ENCODE measurements at regions not wholly inside any gene's neighbourhood (a gene's known extent, or its start where the extent isn't known, plus 50 kb on each side); places are given as distances from the start of the nearest gene placed in this dataset.

DNA sequence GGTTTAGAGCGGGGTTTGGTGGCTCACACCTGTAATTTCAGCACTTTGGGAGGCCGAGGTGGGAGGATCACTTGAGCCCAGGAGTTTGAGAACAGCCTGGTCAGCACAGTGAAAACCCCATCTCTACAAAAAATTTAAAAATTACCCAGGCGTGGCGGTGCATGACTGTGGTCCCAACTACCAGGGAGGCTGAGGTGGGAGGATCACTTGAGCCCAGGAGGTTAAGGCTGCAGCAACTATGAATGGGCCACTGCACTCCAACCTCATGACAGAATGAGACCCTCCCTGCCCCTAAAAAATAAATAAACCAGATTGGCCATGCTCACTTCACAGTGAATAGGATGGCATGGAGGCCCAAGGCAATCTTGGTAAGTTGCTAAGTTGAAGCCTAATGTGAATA is 168.9 kb downstream of the RHOU start:
- no TSS peak for BruUV-seq (replicated peaks)
- intact Hi-C loops (cut with micrococcal nuclease; ENCODE audit: unreplicated experiment), result no loop called here
- Histone ChIP-seq H3K36me3 (ENCODE audit: insufficient read depth, low read length, poor library complexity, severe bottlenecking) (no peaks in the 10 kb centered on the region), H3K27ac (ENCODE audit: low read depth, low read length, poor library complexity, severe bottlenecking) (no peak overlapping the region), H3K4me1 (ENCODE audit: insufficient read depth, low read length, poor library complexity, severe bottlenecking) (peaks cover 13% of the 10 kb centered on the region), H3K9me3 (ENCODE audit: low read depth, low read length, poor library complexity, severe bottlenecking) (no peaks in the 10 kb centered on the region), H3K4me3 (ENCODE audit: low read depth, low read length, poor library complexity, severe bottlenecking) (no peak overlapping the region), H3K27me3 (replicated peaks; ENCODE audit: insufficient read depth, low read depth, low read length, poor library complexity) (no peaks in the 10 kb centered on the region)
- ChIA-PET CTCF (no interaction called here), POLR2A (ENCODE audit: low non-redundant PET) (no interaction called here)
- no peak for DNase-seq (ENCODE audit: low spot score)
- TF ChIP-seq, protein P1, sequence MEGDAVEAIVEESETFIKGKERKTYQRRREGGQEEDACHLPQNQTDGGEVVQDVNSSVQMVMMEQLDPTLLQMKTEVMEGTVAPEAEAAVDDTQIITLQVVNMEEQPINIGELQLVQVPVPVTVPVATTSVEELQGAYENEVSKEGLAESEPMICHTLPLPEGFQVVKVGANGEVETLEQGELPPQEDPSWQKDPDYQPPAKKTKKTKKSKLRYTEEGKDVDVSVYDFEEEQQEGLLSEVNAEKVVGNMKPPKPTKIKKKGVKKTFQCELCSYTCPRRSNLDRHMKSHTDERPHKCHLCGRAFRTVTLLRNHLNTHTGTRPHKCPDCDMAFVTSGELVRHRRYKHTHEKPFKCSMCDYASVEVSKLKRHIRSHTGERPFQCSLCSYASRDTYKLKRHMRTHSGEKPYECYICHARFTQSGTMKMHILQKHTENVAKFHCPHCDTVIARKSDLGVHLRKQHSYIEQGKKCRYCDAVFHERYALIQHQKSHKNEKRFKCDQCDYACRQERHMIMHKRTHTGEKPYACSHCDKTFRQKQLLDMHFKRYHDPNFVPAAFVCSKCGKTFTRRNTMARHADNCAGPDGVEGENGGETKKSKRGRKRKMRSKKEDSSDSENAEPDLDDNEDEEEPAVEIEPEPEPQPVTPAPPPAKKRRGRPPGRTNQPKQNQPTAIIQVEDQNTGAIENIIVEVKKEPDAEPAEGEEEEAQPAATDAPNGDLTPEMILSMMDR (conservative IDR thresholded peaks at IDR 0.05; ENCODE audit: low read depth, low read length), result no peak
- TF ChIP-seq EZH2 (IDR thresholded peaks at IDR 0.05; ENCODE audit: borderline replicate concordance, low read depth, low read length, poor library complexity, severe bottlenecking), result no peak

GRCh38 chr1:228905701-228906101 is 170.4 kb downstream of the RHOU start:
- Histone ChIP-seq H3K27ac (ENCODE audit: low read depth, low read length, poor library complexity, severe bottlenecking) (no peak overlapping the region), H3K36me3 (ENCODE audit: insufficient read depth, low read length, poor library complexity, severe bottlenecking) (no peaks in the 10 kb centered on the region), H3K4me1 (ENCODE audit: insufficient read depth, low read length, poor library complexity, severe bottlenecking) (peaks cover 13% of the 10 kb centered on the region), H3K9me3 (ENCODE audit: low read depth, low read length, poor library complexity, severe bottlenecking) (no peaks in the 10 kb centered on the region), H3K4me3 (ENCODE audit: low read depth, low read length, poor library complexity, severe bottlenecking) (no peak overlapping the region), H3K27me3 (replicated peaks; ENCODE audit: insufficient read depth, low read depth, low read length, poor library complexity) (no peaks in the 10 kb centered on the region)
- DNase-seq (ENCODE audit: low spot score), result no peak
- intact Hi-C loops (cut with micrococcal nuclease; ENCODE audit: unreplicated experiment), result no loop called here
- BruUV-seq (replicated peaks), result no TSS peak
- ChIA-PET POLR2A (ENCODE audit: low non-redundant PET) (no interaction called here), CTCF (no interaction called here)
- TF ChIP-seq EZH2 (IDR thresholded peaks at IDR 0.05; ENCODE audit: borderline replicate concordance, low read depth, low read length, poor library complexity, severe bottlenecking), result no peak
- TF ChIP-seq, protein P1 (conservative IDR thresholded peaks at IDR 0.05; ENCODE audit: low read depth, low read length), result no peak

DNA sequence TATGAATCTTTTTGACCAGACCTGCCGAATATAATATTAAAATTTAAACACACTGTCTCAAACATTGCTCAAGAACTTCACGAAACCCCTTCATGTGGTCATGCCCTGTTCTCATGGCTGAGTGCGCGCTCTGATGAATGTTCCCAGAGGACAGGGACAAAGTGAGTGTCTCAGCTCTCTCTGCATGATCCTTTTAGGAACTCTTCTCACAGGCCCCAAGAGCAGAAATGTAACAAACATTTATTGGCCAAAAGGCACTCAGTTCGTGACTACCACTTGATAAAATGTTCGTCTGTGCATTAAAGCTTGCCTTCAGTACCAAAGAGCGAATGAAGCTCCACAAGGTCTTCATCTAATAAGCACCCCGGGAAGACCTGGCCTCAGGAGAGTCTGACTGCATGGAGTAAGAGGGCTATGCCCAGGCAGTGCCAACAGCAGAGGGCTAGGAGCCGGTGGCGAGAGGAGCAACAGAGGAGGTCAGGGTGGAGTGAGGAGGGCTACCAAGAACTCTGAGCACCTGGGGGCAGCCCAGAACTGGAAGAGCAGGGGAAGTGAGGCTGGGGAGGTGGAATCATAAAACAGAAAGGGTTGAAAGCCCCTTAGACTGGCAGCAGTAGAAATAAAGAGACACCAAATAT is 171.1 kb downstream of the RHOU start:
- no peak for DNase-seq (ENCODE audit: low spot score)
- peaks cover 13% of the 10 kb centered on the region for H3K4me1 ChIP-seq (ENCODE audit: insufficient read depth, low read length, poor library complexity, severe bottlenecking)
- no TSS peak for BruUV-seq (replicated peaks)
- H3K4me3 ChIP-seq (ENCODE audit: low read depth, low read length, poor library complexity, severe bottlenecking), result no peak overlapping the region
- intact Hi-C loops (cut with micrococcal nuclease; ENCODE audit: unreplicated experiment), result no loop called here
- no peaks in the 10 kb centered on the region for H3K9me3 ChIP-seq (ENCODE audit: low read depth, low read length, poor library complexity, severe bottlenecking)
- ChIA-PET CTCF (no interaction called here), POLR2A (ENCODE audit: low non-redundant PET) (no interaction called here)
- TF ChIP-seq, protein P1 (conservative IDR thresholded peaks at IDR 0.05; ENCODE audit: low read depth, low read length), result no peak
- TF ChIP-seq EZH2 (IDR thresholded peaks at IDR 0.05; ENCODE audit: borderline replicate concordance, low read depth, low read length, poor library complexity, severe bottlenecking), result no peak
- H3K36me3 ChIP-seq (ENCODE audit: insufficient read depth, low read length, poor library complexity, severe bottlenecking), result no peaks in the 10 kb centered on the region
- no peaks in the 10 kb centered on the region for H3K27me3 ChIP-seq (replicated peaks; ENCODE audit: insufficient read depth, low read depth, low read length, poor library complexity)
- H3K27ac ChIP-seq (ENCODE audit: low read depth, low read length, poor library complexity, severe bottlenecking), result no peak overlapping the region
